ENCODE measurements at regions not wholly inside any gene's neighbourhood (a gene's known extent, or its start where the extent isn't known, plus 50 kb on each side); places are given as distances from the start of the nearest gene placed in this dataset.

GRCh38 chr4:35963974-35964515, 280.3 kb downstream of the ARAP2 start:
- Histone ChIP-seq H3K27ac (no peak overlapping the region), H3K36me3 (no peaks in the 10 kb centered on the region), H3K4me3 (no peak overlapping the region), H3K27me3 (no peaks in the 10 kb centered on the region), H3K9me3 (no peaks in the 10 kb centered on the region), H3K4me1 (no peaks in the 10 kb centered on the region)
- no peak for TF ChIP-seq CTCF (IDR thresholded peaks at IDR 0.05)
- ATAC-seq (no peak), DNase-seq (no peak)
- intact Hi-C loops (cut with DNase I) = no loop called here

- H3K27ac ChIP-seq = no peak overlapping the region
- ATAC-seq = no peak
- TF ChIP-seq CTCF (IDR thresholded peaks at IDR 0.05) = no peak
- H3K36me3 ChIP-seq = no peaks in the 10 kb centered on the region
- no peaks in the 10 kb centered on the region for H3K9me3 ChIP-seq
- no peak for DNase-seq
- intact Hi-C loops (cut with DNase I) = no loop called here
- H3K4me1 ChIP-seq = no peaks in the 10 kb centered on the region
- no peaks in the 10 kb centered on the region for H3K27me3 ChIP-seq
- H3K4me3 ChIP-seq = no peak overlapping the region
Observed at GRCh38 chr4:35965300-35965699, 279.0 kb downstream of the ARAP2 start.

- H3K27ac ChIP-seq = no peak overlapping the region
- intact Hi-C loops (cut with DNase I) = no loop called here
Observed at GRCh38 chr4:35966566-35966965, 277.7 kb downstream of the ARAP2 start.

GRCh38 chr4:35970366-35970960, 273.9 kb downstream of the ARAP2 start:
- intact Hi-C loops (cut with DNase I) = no loop called here
- TF ChIP-seq CTCF (IDR thresholded peaks at IDR 0.05) = no peak
- Histone ChIP-seq H3K9me3 (no peaks in the 10 kb centered on the region), H3K36me3 (no peaks in the 10 kb centered on the region), H3K27me3 (no peaks in the 10 kb centered on the region), H3K4me3 (no peak overlapping the region), H3K4me1 (no peaks in the 10 kb centered on the region), H3K27ac (no peak overlapping the region)
- DNase-seq (no peak), ATAC-seq (no peak)

More at GRCh38 chr4:35966566-35966965, 277.7 kb downstream of the ARAP2 start:
- Histone ChIP-seq H3K36me3 (no peaks in the 10 kb centered on the region), H3K4me1 (no peaks in the 10 kb centered on the region), H3K9me3 (no peaks in the 10 kb centered on the region), H3K4me3 (no peak overlapping the region), H3K27me3 (no peaks in the 10 kb centered on the region)
- ATAC-seq (no peak), DNase-seq (no peak)
- TF ChIP-seq CTCF (IDR thresholded peaks at IDR 0.05) = no peak

GRCh38 chr4:35972814-35973213, 271.5 kb downstream of the ARAP2 start:
- H3K4me1 ChIP-seq = no peaks in the 10 kb centered on the region
- intact Hi-C loops (cut with DNase I) = no loop called here

More at GRCh38 chr4:35972814-35973213, 271.5 kb downstream of the ARAP2 start:
- Histone ChIP-seq H3K9me3 (no peaks in the 10 kb centered on the region), H3K4me3 (no peak overlapping the region), H3K36me3 (no peaks in the 10 kb centered on the region), H3K27ac (no peak overlapping the region), H3K27me3 (no peaks in the 10 kb centered on the region)
- no peak for TF ChIP-seq CTCF (IDR thresholded peaks at IDR 0.05)
- DNase-seq = no peak
- ATAC-seq = no peak
